HEK293 (cell line): ENCODE measurements at regions not wholly inside any gene's neighbourhood (a gene's known extent, or its start where the extent isn't known, plus 50 kb on each side); places are given as distances from the start of the nearest gene placed in this dataset.

Source experiments
- CTCF ChIA-PET: fragments of 350-600 bp; formaldehyde crosslinking; extraction: SDS; loops from one replicate; lab custom pipeline; 2021; ENCODE audit warnings: antibody characterized with exemption; lab: Yijun Ruan, JAX
- POLR2A ChIA-PET: fragments of 300-600 bp; formaldehyde crosslinking; extraction: SDS; loops from one replicate; lab custom pipeline; 2020; ENCODE audit warnings: antibody characterized with exemption, inconsistent platforms; lab: Yijun Ruan, JAX
- H3K27ac ChIP-seq: fragments of 200-500 bp; sonication (Bioruptor generic); 2 replicates; pipeline ENCODE4 v1.5.1; 2014; ENCODE audit warnings: low read depth, low read length, control low read depth, inconsistent platforms; ENCODE audit errors: extremely low read depth
- H3K36me3 ChIP-seq, 2 experiments: fragments of 200-500 bp in 1 of 2; sonication (Bioruptor generic) in 1 of 2; 1 replicate in 1 of 2; 2 replicates in 1 of 2; pipeline ENCODE4 v1.5.1; 2014 to 2017; ENCODE audit warnings: inconsistent platforms in 2 of 2, low read length in 2 of 2; ENCODE audit not compliant: control insufficient read depth in 2 of 2, insufficient read depth in 1 of 2
- H3K4me1 ChIP-seq: fragments of 200-500 bp; sonication (Bioruptor generic); 2 replicates; pipeline ENCODE4 v1.5.1; 2014; ENCODE audit warnings: mild to moderate bottlenecking, low read length, inconsistent platforms; ENCODE audit not compliant: control insufficient read depth, insufficient read depth
- H3K4me3 ChIP-seq: 2 replicates; pipeline ENCODE4 v1.5.1; 2011; ENCODE audit warnings: low read depth, mild to moderate bottlenecking, control low read depth, low read length, moderate library complexity
- H3K9me3 ChIP-seq: fragments of 200-500 bp; sonication (Bioruptor generic); 2 replicates; pipeline ENCODE4 v1.5.1; 2014; ENCODE audit warnings: low read depth, low read length, inconsistent platforms; ENCODE audit not compliant: control insufficient read depth, insufficient read depth
- BCL11A ChIP-seq: fragments of 450-650 bp; formaldehyde crosslinking; IDR thresholded peaks from 2 replicates; pipeline ENCODE4 v1.5.1; 2016; ENCODE audit warnings: low read depth, missing biosample characterization, missing genetic modification characterization
- GLIS2 ChIP-seq: fragments of 450-650 bp; formaldehyde crosslinking; IDR thresholded peaks from 2 replicates; pipeline ENCODE4 v1.5.1; 2016; ENCODE audit warnings: missing biosample characterization, missing genetic modification characterization
- KLF17 ChIP-seq: fragments of 450-650 bp; formaldehyde crosslinking; IDR thresholded peaks from 2 replicates; pipeline ENCODE4 v1.5.1; 2016; ENCODE audit warnings: missing biosample characterization, missing genetic modification characterization
- SP7 ChIP-seq: fragments of 450-650 bp; formaldehyde crosslinking; IDR thresholded peaks from 2 replicates; pipeline ENCODE4 v1.5.1; 2016; ENCODE audit warnings: missing biosample characterization, missing genetic modification characterization
- ZBTB17 ChIP-seq: fragments of 450-650 bp; formaldehyde crosslinking; IDR thresholded peaks from 2 replicates; pipeline ENCODE4 v1.5.1; 2016; ENCODE audit warnings: missing biosample characterization, missing genetic modification characterization
- ZBTB7A ChIP-seq: fragments of 450-650 bp; formaldehyde crosslinking; IDR thresholded peaks from 2 replicates; pipeline ENCODE4 v1.5.1; 2016; ENCODE audit warnings: low read depth, missing biosample characterization, missing genetic modification characterization
- ZFP3 ChIP-seq: fragments of 450-650 bp; formaldehyde crosslinking; IDR thresholded peaks from 2 replicates; pipeline ENCODE4 v1.5.1; 2016; ENCODE audit warnings: low read depth, missing biosample characterization, missing genetic modification characterization
- ZNF132 ChIP-seq: fragments of 450-650 bp; formaldehyde crosslinking; IDR thresholded peaks from 2 replicates; pipeline ENCODE4 v1.5.1; 2017; ENCODE audit warnings: missing biosample characterization, missing genetic modification characterization, borderline replicate concordance
- ZNF174 ChIP-seq: fragments of 450-650 bp; formaldehyde crosslinking; IDR thresholded peaks from 2 replicates; pipeline ENCODE4 v1.5.0; 2017; ENCODE audit warnings: missing biosample characterization, mild to moderate bottlenecking, missing genetic modification characterization
- ZNF2 ChIP-seq: fragments of 450-650 bp; formaldehyde crosslinking; IDR thresholded peaks from 2 replicates; pipeline ENCODE4 v1.5.1; 2016; ENCODE audit warnings: missing biosample characterization, missing genetic modification characterization
- ZNF266 ChIP-seq: fragments of 450-650 bp; formaldehyde crosslinking; IDR thresholded peaks from 2 replicates; pipeline ENCODE4 v1.5.1; 2016; ENCODE audit warnings: missing biosample characterization, missing genetic modification characterization, low read depth
- ZNF311 ChIP-seq: fragments of 450-650 bp; formaldehyde crosslinking; IDR thresholded peaks from 2 replicates; pipeline ENCODE4 v1.5.1; 2017; ENCODE audit warnings: missing biosample characterization, missing genetic modification characterization, borderline replicate concordance
- ZNF366 ChIP-seq: fragments of 450-650 bp; formaldehyde crosslinking; conservative IDR thresholded peaks from 2 replicates; pipeline ENCODE4 v1.5.1; 2016; ENCODE audit warnings: missing biosample characterization, missing genetic modification characterization
- ZNF449 ChIP-seq: fragments of 450-650 bp; formaldehyde crosslinking; IDR thresholded peaks from 2 replicates; pipeline ENCODE4 v1.5.1; 2017; ENCODE audit warnings: missing biosample characterization, mild to moderate bottlenecking, missing genetic modification characterization, moderate library complexity
- ZNF510 ChIP-seq: fragments of 450-650 bp; formaldehyde crosslinking; IDR thresholded peaks from 2 replicates; pipeline ENCODE4 v1.5.1; 2018; ENCODE audit warnings: mild to moderate bottlenecking, missing genetic modification characterization, missing biosample characterization; ENCODE audit not compliant: insufficient replicate concordance
- ZNF626 ChIP-seq: fragments of 450-650 bp; sonication (Bioruptor Pico); formaldehyde crosslinking; IDR thresholded peaks from 2 replicates; pipeline ENCODE4 v1.5.1; 2018; ENCODE audit warnings: missing biosample characterization, missing genetic modification characterization, inconsistent platforms
- ZNF658 ChIP-seq: fragments of 450-650 bp; formaldehyde crosslinking; IDR thresholded peaks from 2 replicates; pipeline ENCODE4; 2016; ENCODE audit warnings: missing biosample characterization, missing genetic modification characterization
- ZNF692 ChIP-seq: fragments of 450-650 bp; formaldehyde crosslinking; IDR thresholded peaks from 2 replicates; pipeline ENCODE4 v1.5.1; 2016; ENCODE audit warnings: missing biosample characterization, missing genetic modification characterization
- ZNF768 ChIP-seq: fragments of 450-650 bp; formaldehyde crosslinking; IDR thresholded peaks from 2 replicates; pipeline ENCODE4 v1.5.1; 2018; ENCODE audit warnings: missing biosample characterization, mild to moderate bottlenecking, missing genetic modification characterization
- ZSCAN30 ChIP-seq: fragments of 450-650 bp; IDR thresholded peaks from 2 replicates; pipeline ENCODE4 v1.5.1; 2018; ENCODE audit warnings: missing biosample characterization, mild to moderate bottlenecking, missing genetic modification characterization, moderate library complexity
- ZSCAN4 ChIP-seq: fragments of 450-650 bp; formaldehyde crosslinking; IDR thresholded peaks from 2 replicates; pipeline ENCODE4 v1.5.1; 2017; ENCODE audit warnings: missing biosample characterization, missing genetic modification characterization

GRCh38 chr15:66615846-66616245 is 50.0 kb upstream of the LCTL start:
- ChIA-PET POLR2A (no interaction called here), CTCF (interaction anchor here (0.9 to 5.7 kb wide), 8 partner anchors 8 to 240 kb away, joined by 3 to 46 read pairs (median 4); no protein-coding TSS in a partner anchor)
- Histone ChIP-seq H3K4me3 (no peak overlapping the region), H3K4me1 (no peaks in the 10 kb centered on the region), H3K36me3 (no peaks in the 10 kb centered on the region), H3K27ac (no peak overlapping the region), H3K9me3 (no peaks in the 10 kb centered on the region)
- TF ChIP-seq ZSCAN4 (tag by site-specific recombination) (no peak), ZNF768 (tag by site-specific recombination) (no peak), ZNF174 (tag by site-specific recombination) (no peak), ZNF132 (tag by site-specific recombination) (no peak), ZNF366 (no peak), GLIS2 (tag by site-specific recombination) (no peak), KLF17 (tag by site-specific recombination) (no peak), ZNF692 (no peak), ZNF626 (tag by site-specific recombination) (no peak), SP7 (tag by site-specific recombination) (no peak), ZNF311 (tag by site-specific recombination) (no peak), ZNF266 (tag by site-specific recombination) (no peak)

- TF ChIP-seq ZNF626 (tag by site-specific recombination) (no peak), ZFP3 (tag by site-specific recombination) (peak; percentile 90), ZBTB7A (tag by site-specific recombination) (no peak)
- TF ChIP-seq, all 188 proteins: peak for 1
- ChIA-PET POLR2A (interaction anchor here (1.0 kb wide), 1 partner anchor 99 kb away, joined by 3 read pairs; no protein-coding TSS in a partner anchor), CTCF (interaction anchor here (0.6 to 5.7 kb wide), 11 partner anchors 10 to 239 kb away, joined by 3 to 46 read pairs (median 3); partner anchors contain the start of gene LCTL)
- Histone ChIP-seq H3K9me3 (no peaks in the 10 kb centered on the region), H3K27ac (no peak overlapping the region), H3K4me3 (no peak overlapping the region), H3K4me1 (no peaks in the 10 kb centered on the region), H3K36me3 (no peaks in the 10 kb centered on the region)
Observed at GRCh38 chr15:66617137-66618090, 51.6 kb upstream of the LCTL start.

- no peak overlapping the region for H3K4me3 ChIP-seq
- no peaks in the 10 kb centered on the region for H3K36me3 ChIP-seq
- no peaks in the 10 kb centered on the region for H3K9me3 ChIP-seq
- H3K27ac ChIP-seq, result no peak overlapping the region
- ChIA-PET POLR2A (interaction anchor here (0.6 to 1.4 kb wide), 4 partner anchors 22 to 237 kb away, joined by 3 to 12 read pairs (median 7); partner anchors contain the start of gene SMAD6), CTCF (interaction anchor here (0.5 to 3.9 kb wide), 50 partner anchors 8 to 284 kb away, joined by 3 to 51 read pairs (median 4); no protein-coding TSS in a partner anchor)
- no peaks in the 10 kb centered on the region for H3K4me1 ChIP-seq
- TF ChIP-seq ZNF2 (tag by site-specific recombination) (peak; percentile 60), ZBTB17 (tag by site-specific recombination) (peak; percentile 51; the same call in 1 of the 2 replicates), ZNF510 (tag by site-specific recombination) (no peak), ZBTB7A (tag by site-specific recombination) (no peak), ZNF449 (no peak), ZSCAN30 (tag by site-specific recombination) (peak; percentile 40; the same call in 1 of the 2 replicates), ZNF658 (tag by site-specific recombination) (no peak), BCL11A (tag by site-specific recombination) (no peak)
Observed at GRCh38 chr15:66619152-66619903, 53.5 kb upstream of the LCTL start.
